Choroid plexus epithelial cell (primary cell): ENCODE measurements at regions not wholly inside any gene's neighbourhood (a gene's known extent, or its start where the extent isn't known, plus 50 kb on each side); places are given as distances from the start of the nearest gene placed in this dataset.

Experiments
- DNase-seq: peaks from one replicate; pipeline ENCODE4 v3.0.0-alpha.2; 2010; ENCODE audit warnings: low read depth
- H3K4me3 ChIP-seq: 2 replicates; pipeline ENCODE4 v1.5.1; 2011; ENCODE audit warnings: low read depth, mild to moderate bottlenecking, control low read depth, low read length, moderate library complexity
- TF ChIP-seq, protein P1 (sequence below): conservative IDR thresholded peaks from 2 replicates; pipeline ENCODE4 v1.5.1; 2011; ENCODE audit warnings: low read depth, mild to moderate bottlenecking, control low read depth, inconsistent platforms, low read length, moderate library complexity

DNA sequence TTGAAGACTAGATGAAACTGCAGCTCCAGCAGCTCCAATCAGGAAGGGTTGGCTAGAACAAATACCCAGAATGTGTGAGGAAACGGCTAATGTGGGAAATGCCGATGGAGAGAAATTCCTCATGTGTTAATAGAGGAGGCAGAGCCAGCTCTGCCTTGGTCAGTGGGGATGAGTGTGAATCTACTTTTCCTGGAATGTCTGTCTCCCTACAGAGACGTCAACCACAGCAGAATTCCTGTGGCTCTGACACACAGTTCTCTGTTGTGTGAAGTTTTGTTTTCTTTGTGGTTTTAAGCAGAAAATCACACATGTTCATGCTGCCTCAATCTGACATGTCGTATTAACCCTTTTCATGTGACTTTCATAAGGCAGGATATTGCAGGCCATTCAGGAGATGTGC lies 476.6 kb upstream of the WWC1 start:
- peak; percentile 97 for DNase-seq
- no peak overlapping the region for H3K4me3 ChIP-seq
- TF ChIP-seq, protein P1, sequence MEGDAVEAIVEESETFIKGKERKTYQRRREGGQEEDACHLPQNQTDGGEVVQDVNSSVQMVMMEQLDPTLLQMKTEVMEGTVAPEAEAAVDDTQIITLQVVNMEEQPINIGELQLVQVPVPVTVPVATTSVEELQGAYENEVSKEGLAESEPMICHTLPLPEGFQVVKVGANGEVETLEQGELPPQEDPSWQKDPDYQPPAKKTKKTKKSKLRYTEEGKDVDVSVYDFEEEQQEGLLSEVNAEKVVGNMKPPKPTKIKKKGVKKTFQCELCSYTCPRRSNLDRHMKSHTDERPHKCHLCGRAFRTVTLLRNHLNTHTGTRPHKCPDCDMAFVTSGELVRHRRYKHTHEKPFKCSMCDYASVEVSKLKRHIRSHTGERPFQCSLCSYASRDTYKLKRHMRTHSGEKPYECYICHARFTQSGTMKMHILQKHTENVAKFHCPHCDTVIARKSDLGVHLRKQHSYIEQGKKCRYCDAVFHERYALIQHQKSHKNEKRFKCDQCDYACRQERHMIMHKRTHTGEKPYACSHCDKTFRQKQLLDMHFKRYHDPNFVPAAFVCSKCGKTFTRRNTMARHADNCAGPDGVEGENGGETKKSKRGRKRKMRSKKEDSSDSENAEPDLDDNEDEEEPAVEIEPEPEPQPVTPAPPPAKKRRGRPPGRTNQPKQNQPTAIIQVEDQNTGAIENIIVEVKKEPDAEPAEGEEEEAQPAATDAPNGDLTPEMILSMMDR: no peak

DNA sequence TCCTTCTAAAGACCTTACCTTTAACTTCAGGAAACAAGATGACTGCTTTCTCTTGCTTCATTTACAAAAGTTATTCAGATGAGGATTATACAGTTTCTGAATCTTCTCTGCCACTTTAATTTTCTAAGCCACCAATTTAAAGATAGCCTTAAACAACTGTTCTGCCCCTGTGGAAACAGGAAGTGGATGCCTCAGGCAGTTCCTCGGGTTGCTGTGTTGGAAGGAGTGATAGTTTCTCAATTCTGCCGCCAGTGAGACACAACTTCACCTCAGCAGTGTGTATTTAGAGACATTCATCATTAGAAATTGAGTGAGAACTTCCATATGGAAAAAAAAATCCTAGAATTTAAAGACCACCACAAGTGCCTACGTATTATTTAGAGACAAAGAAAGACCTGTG lies 475.1 kb upstream of the WWC1 start:
- no peak overlapping the region for H3K4me3 ChIP-seq
- peak; percentile 59 for DNase-seq
- TF ChIP-seq, protein P1: no peak

DNA sequence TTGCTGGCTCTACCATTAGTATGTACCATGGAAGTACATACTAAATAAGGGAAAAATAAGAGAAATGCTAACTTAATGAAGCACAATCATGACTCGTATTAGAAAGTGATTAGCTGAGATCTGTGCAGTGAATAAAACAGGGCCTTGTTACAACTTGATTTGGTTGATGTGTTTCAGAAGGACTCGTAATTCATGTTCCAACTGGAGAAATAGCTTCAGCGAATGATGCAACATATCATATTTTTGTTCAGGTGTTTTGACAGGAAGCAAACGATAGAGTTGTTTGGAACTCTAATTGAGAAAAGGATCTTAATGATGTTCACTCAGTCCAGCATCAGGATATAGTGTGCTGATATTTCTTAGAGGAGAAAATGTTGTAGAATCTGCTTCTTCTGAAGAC lies 474.6 kb upstream of the WWC1 start:
- H3K4me3 ChIP-seq: no peak overlapping the region

DNA sequence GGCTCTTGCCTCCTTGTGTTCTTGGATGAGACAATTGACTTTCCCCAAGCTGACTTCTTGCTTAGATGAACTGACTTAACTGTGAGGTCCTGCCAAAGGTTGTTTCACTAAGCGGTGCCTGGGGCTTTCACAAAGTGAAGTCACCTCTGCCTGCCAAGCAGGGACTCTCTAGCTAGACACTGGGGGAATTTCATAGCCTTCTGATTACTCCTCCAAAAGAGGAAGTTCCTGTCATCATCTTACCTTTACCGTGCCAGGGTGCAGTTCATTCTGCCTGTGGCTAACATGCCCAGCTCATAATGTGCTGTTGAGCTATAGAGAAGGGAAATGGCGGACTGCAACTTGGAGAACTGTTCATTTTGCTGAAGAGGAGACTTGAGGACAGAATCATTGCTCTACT lies 472.0 kb upstream of the WWC1 start:
- TF ChIP-seq, protein P1: no peak
- no peak overlapping the region for H3K4me3 ChIP-seq
- DNase-seq: no peak

More for the DNA sequence above, 474.6 kb upstream of the WWC1 start:
- TF ChIP-seq, protein P1: no peak
- DNase-seq: no peak

DNA sequence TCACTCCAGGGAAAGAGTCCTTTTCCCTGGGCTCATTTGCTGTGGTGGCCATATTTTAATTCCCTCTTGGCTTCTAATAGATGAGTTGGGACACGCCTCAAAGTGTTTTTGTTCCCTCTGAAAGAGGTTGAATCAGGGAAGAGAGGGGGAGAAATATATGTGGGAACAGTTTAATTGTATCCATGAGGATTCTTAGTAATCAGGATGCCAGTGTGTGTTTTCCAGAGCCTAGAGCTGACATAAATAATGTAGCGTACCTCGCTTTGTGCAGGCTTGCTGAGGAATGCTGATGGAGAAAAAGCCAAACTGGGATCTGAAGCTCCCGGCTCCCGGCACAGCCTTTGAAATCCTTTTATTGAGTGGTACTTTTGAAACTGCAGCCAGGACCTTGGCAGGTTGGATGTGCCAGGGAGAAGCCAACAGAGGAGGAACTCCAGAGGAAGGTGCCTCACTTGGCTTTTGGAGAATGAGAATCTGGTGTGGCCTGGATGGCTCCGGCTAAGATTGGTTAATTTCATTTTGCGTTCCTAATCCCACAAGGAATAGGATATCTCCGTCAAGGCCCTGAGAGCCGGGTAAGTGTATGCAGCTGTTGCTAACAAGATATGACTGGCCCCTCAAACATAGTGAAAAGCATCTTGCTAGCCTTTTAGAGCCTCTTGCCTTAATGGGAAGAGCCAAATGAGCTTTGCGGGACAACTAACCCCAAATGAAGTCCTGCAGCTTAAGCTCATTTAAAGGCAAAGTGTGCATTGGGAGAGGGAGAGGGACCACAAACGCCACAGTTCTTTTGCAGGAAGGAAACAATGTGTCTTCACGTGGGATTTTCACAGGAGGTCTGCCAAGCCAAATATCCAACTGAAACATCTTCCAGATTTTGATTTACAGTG lies 471.1 kb upstream of the WWC1 start:
- no peak overlapping the region for H3K4me3 ChIP-seq
- TF ChIP-seq, protein P1: no peak
- DNase-seq: no peak

DNA sequence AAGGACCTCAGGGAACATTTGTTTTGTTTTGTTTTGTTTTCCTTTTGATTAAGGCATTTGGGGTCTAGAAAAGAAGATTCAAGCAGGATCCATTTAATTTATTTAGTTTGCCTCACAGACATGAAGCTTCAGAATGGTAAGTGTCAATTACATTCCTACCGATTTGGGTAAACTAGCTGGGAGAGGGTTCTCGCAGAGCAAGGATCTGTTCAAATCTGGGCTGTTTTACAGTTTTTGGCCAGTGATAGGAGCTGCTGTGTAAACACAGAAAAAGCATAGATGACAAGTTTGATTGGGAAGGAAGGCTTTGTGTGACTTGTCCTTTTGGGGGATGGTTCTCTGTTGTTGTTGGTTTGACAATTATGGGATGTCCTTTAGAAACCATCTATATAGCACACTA lies 470.3 kb upstream of the WWC1 start:
- DNase-seq: no peak
- no peak overlapping the region for H3K4me3 ChIP-seq
- TF ChIP-seq, protein P1: no peak

DNA sequence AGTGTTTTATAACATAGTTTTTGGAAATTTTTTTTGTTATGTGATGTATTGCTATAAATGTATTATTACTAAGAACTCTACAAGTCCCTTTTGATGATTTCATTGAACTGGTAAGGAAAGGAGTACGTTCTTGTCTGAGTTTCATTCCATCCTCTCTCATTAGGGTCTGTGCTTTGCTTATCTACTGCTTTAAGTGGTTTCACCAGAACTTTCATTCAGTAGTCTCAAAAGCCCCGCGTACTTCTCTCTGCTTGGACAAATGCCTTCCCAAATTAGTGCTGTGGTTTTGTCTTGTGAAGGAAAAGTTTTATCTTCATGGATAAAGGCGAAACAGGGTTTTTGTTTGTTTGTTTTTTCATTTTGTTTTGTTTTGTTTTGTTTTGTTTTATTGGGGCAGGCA lies 469.8 kb upstream of the WWC1 start:
- TF ChIP-seq, protein P1: no peak
- no peak overlapping the region for H3K4me3 ChIP-seq
- DNase-seq: no peak
